IMR-90 (cell line): ENCODE measurements at regions not wholly inside any gene's neighbourhood (a gene's known extent, or its start where the extent isn't known, plus 50 kb on each side); places are given as distances from the start of the nearest gene placed in this dataset.

Experiments
- CTCF ChIP-seq: conservative IDR thresholded peaks from 2 replicates; pipeline ENCODE4 v1.5.1; 2012; ENCODE audit warnings: mild to moderate bottlenecking, low read depth, low read length, improper control_type of control experiment
- ELK1 ChIP-seq: fragments of 150-350 bp; IDR thresholded peaks from 2 replicates; pipeline ENCODE4 v1.6.1; 2016; ENCODE audit warnings: low read depth, mild to moderate bottlenecking, low read length, moderate library complexity, borderline replicate concordance
- POLR2A ChIP-seq: IDR thresholded peaks from 2 replicates; pipeline ENCODE4 v1.6.1; 2012; ENCODE audit warnings: mild to moderate bottlenecking, low read depth, low read length

- TF ChIP-seq CTCF, result no peak
- TF ChIP-seq POLR2A, result no peak
- no peak for TF ChIP-seq ELK1
Measured at GRCh38 chr2:194260185-194260584, 1396.8 kb upstream of the SLC39A10 start.
